GM18867 (cell line): ENCODE measurements at regions not wholly inside any gene's neighbourhood (a gene's known extent, or its start where the extent isn't known, plus 50 kb on each side); places are given as distances from the start of the nearest gene placed in this dataset.

Source experiments
- ATAC-seq: cut with Tn5 transposase; IDR thresholded peaks from one replicate; pipeline ENCODE4 v1.9.1; 2021; ENCODE audit warnings: mild to moderate bottlenecking, moderate library complexity; ENCODE audit not compliant: unreplicated experiment

GRCh38 chr13:50437252-50437651 lies 406.2 kb downstream of the DLEU7 start:
- ATAC-seq = no peak

GRCh38 chr13:50438351-50438750 lies 405.1 kb downstream of the DLEU7 start:
- ATAC-seq = no peak

- no peak for ATAC-seq
These were observed 402.4 kb downstream of the DLEU7 start for GRCh38 chr13:50441130-50441529.

- ATAC-seq = no peak
These were observed 398.8 kb downstream of the DLEU7 start for GRCh38 chr13:50444726-50445125.

- no peak for ATAC-seq
These were observed 396.9 kb downstream of the DLEU7 start for GRCh38 chr13:50446611-50447010.

GRCh38 chr13:50448535-50448998 lies 394.9 kb downstream of the DLEU7 start:
- ATAC-seq = no peak

GRCh38 chr13:50449465-50449864 lies 394.0 kb downstream of the DLEU7 start:
- ATAC-seq = no peak

GRCh38 chr13:50450279-50450678 lies 393.2 kb downstream of the DLEU7 start:
- no peak for ATAC-seq

- ATAC-seq = no peak
These were observed 391.9 kb downstream of the DLEU7 start for GRCh38 chr13:50451609-50452008.

- ATAC-seq = no peak
These were observed 391.5 kb downstream of the DLEU7 start for GRCh38 chr13:50452028-50452427.

GRCh38 chr13:50452756-50453155 lies 390.7 kb downstream of the DLEU7 start:
- ATAC-seq = no peak

- ATAC-seq = no peak
These were observed 390.3 kb downstream of the DLEU7 start for GRCh38 chr13:50453188-50453587.

GRCh38 chr13:50456111-50456510 lies 387.4 kb downstream of the DLEU7 start:
- no peak for ATAC-seq

- ATAC-seq = no peak
These were observed 385.8 kb downstream of the DLEU7 start for GRCh38 chr13:50457415-50458393.

- no peak for ATAC-seq
These were observed 384.4 kb downstream of the DLEU7 start for GRCh38 chr13:50459046-50459445.

GRCh38 chr13:50459658-50460057 lies 383.8 kb downstream of the DLEU7 start:
- no peak for ATAC-seq

GRCh38 chr13:50460358-50460757 lies 383.1 kb downstream of the DLEU7 start:
- no peak for ATAC-seq

GRCh38 chr13:50461189-50461588 lies 382.3 kb downstream of the DLEU7 start:
- ATAC-seq = no peak

- no peak for ATAC-seq
These were observed 379.8 kb downstream of the DLEU7 start for GRCh38 chr13:50463719-50464118.

- ATAC-seq = no peak
These were observed 378.9 kb downstream of the DLEU7 start for GRCh38 chr13:50464349-50465251.

- no peak for ATAC-seq
These were observed 377.0 kb downstream of the DLEU7 start for GRCh38 chr13:50466456-50466855.
